HUES48 (cell line): ENCODE measurements at regions not wholly inside any gene's neighbourhood (a gene's known extent, or its start where the extent isn't known, plus 50 kb on each side); places are given as distances from the start of the nearest gene placed in this dataset.

Experiments
- H3K27ac ChIP-seq: one replicate; pipeline ENCODE4 v1.7.0; 2013; ENCODE audit warnings: low read depth, low read length, inconsistent platforms
- H3K27me3 ChIP-seq: 2 replicates; pipeline ENCODE4 v1.6.1; 2013; ENCODE audit warnings: mild to moderate bottlenecking, low read length; ENCODE audit not compliant: control insufficient read depth, insufficient read depth
- H3K36me3 ChIP-seq: 2 replicates; pipeline ENCODE4 v1.6.1; 2013; ENCODE audit warnings: low read length; ENCODE audit not compliant: control insufficient read depth, insufficient read depth
- H3K4me1 ChIP-seq: 2 replicates; pipeline ENCODE4 v1.6.1; 2013; ENCODE audit warnings: mild to moderate bottlenecking, low read length; ENCODE audit not compliant: control insufficient read depth, insufficient read depth
- H3K4me3 ChIP-seq: 2 replicates; pipeline ENCODE4 v1.5.1; 2013; ENCODE audit warnings: mild to moderate bottlenecking, low read depth, low read length
- H3K9ac ChIP-seq: 2 replicates; pipeline ENCODE4 v1.6.1; 2013; ENCODE audit warnings: mild to moderate bottlenecking, low read depth, low read length, moderate library complexity
- H3K9me3 ChIP-seq: 2 replicates; pipeline ENCODE4 v1.6.1; 2013; ENCODE audit warnings: low read length; ENCODE audit not compliant: control insufficient read depth, insufficient read depth

GRCh38 chr1:2967881-2968280 lies 53.4 kb upstream of the ACTRT2 start:
- no peak overlapping the region for H3K9ac ChIP-seq
- H3K4me3 ChIP-seq = no peak overlapping the region
- H3K9me3 ChIP-seq = peaks cover 20% of the 10 kb centered on the region
- no peaks in the 10 kb centered on the region for H3K4me1 ChIP-seq
- no peaks in the 10 kb centered on the region for H3K36me3 ChIP-seq
- H3K27me3 ChIP-seq = no peaks in the 10 kb centered on the region
- no peak overlapping the region for H3K27ac ChIP-seq

GRCh38 chr1:2968471-2968881 lies 52.8 kb upstream of the ACTRT2 start:
- H3K4me3 ChIP-seq = no peak overlapping the region
- H3K9me3 ChIP-seq = peaks cover 15% of the 10 kb centered on the region; the same call in 1 of the 2 replicates
- no peaks in the 10 kb centered on the region for H3K4me1 ChIP-seq
- no peak overlapping the region for H3K9ac ChIP-seq
- no peaks in the 10 kb centered on the region for H3K27me3 ChIP-seq
- H3K27ac ChIP-seq = no peak overlapping the region
- H3K36me3 ChIP-seq = no peaks in the 10 kb centered on the region

GRCh38 chr1:2969011-2969844 lies 52.0 kb upstream of the ACTRT2 start:
- no peak overlapping the region for H3K9ac ChIP-seq
- no peaks in the 10 kb centered on the region for H3K36me3 ChIP-seq
- no peak overlapping the region for H3K27ac ChIP-seq
- no peaks in the 10 kb centered on the region for H3K27me3 ChIP-seq
- H3K4me3 ChIP-seq = no peak overlapping the region
- no peaks in the 10 kb centered on the region for H3K4me1 ChIP-seq
- peaks cover 13% of the 10 kb centered on the region; the same call in 1 of the 2 replicates for H3K9me3 ChIP-seq

GRCh38 chr1:2969845-2970291 lies 51.4 kb upstream of the ACTRT2 start:
- Histone ChIP-seq H3K27me3 (no peaks in the 10 kb centered on the region), H3K4me3 (no peak overlapping the region), H3K36me3 (no peaks in the 10 kb centered on the region), H3K9me3 (0 out of 2 replicates have a peak, but pooled peaks cover 7% of the 10 kb centered on the region), H3K27ac (no peak overlapping the region), H3K9ac (no peak overlapping the region), H3K4me1 (no peaks in the 10 kb centered on the region)

- Histone ChIP-seq H3K4me1 (no peaks in the 10 kb centered on the region), H3K4me3 (no peak overlapping the region), H3K9ac (no peak overlapping the region), H3K9me3 (0 out of 2 replicates have a peak, but pooled peaks cover 7% of the 10 kb centered on the region), H3K27me3 (no peaks in the 10 kb centered on the region), H3K36me3 (no peaks in the 10 kb centered on the region), H3K27ac (no peak overlapping the region)
Observed at GRCh38 chr1:2970311-2971071, 50.8 kb upstream of the ACTRT2 start.

- Histone ChIP-seq H3K9me3 (0 out of 2 replicates have a peak, but pooled peaks cover 3% of the 10 kb centered on the region), H3K9ac (no peak overlapping the region), H3K27me3 (no peaks in the 10 kb centered on the region), H3K4me1 (no peaks in the 10 kb centered on the region), H3K27ac (no peak overlapping the region), H3K36me3 (no peaks in the 10 kb centered on the region), H3K4me3 (no peak overlapping the region)
Observed at GRCh38 chr1:2971101-2971501, 50.2 kb upstream of the ACTRT2 start.
